ENCODE measurements at regions not wholly inside any gene's neighbourhood (a gene's known extent, or its start where the extent isn't known, plus 50 kb on each side); places are given as distances from the start of the nearest gene placed in this dataset.

DNA sequence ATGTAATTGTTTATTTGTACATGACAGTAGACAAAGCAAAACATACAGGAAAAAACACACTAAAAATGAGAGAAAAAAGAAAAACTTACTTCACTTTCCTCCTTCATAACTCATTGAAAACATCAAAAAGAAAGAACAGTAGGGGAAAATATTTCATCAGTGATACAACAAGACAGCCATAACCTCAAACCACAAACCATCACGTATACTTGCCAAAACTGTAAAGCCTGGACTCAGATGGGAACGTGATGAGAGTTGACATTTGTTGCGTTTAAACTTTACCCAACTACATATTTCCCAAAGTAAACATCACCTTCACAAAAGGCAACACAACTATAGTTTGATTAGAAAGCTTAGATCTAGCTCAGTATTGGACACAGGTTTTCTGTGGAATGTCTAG lies 278.2 kb upstream of the COL3A1 start:
- TF ChIP-seq SP1 (IDR thresholded peaks at IDR 0.05) (no peak), HDGF (IDR thresholded peaks at IDR 0.05; ENCODE audit: borderline replicate concordance) (no peak)
- TF ChIP-seq, protein P1, sequence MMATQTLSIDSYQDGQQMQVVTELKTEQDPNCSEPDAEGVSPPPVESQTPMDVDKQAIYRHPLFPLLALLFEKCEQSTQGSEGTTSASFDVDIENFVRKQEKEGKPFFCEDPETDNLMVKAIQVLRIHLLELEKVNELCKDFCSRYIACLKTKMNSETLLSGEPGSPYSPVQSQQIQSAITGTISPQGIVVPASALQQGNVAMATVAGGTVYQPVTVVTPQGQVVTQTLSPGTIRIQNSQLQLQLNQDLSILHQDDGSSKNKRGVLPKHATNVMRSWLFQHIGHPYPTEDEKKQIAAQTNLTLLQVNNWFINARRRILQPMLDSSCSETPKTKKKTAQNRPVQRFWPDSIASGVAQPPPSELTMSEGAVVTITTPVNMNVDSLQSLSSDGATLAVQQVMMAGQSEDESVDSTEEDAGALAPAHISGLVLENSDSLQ (IDR thresholded peaks at IDR 0.05) = no peak

Measured in HEK293T (cell line).